Mammary epithelial cell (primary cell): ENCODE measurements at regions not wholly inside any gene's neighbourhood (a gene's known extent, or its start where the extent isn't known, plus 50 kb on each side); places are given as distances from the start of the nearest gene placed in this dataset.

Source experiments
- CTCF ChIP-seq, 2 donors: IDR thresholded peaks in 1 of 2; conservative IDR thresholded peaks in 1 of 2; 2 replicates each; pipeline ENCODE4 v1.5.1; 2011 to 2012; ENCODE audit warnings: inconsistent platforms in 2 of 2, low read length in 2 of 2, mild to moderate bottlenecking in 2 of 2, control low read depth in 1 of 2, low read depth in 1 of 2; ENCODE audit not compliant: insufficient read depth in 1 of 2; ENCODE audit errors: extremely low read depth in 1 of 2
- EZH2 ChIP-seq: IDR thresholded peaks from 2 replicates; pipeline ENCODE4 v1.6.1; 2012; ENCODE audit warnings: low read length, inconsistent platforms, borderline replicate concordance

GRCh38 chr2:228774548-228774947 lies 496.5 kb downstream of the PID1 start:
- no peak for TF ChIP-seq CTCF (conservative IDR thresholded peaks at IDR 0.05 in 1 of 2, IDR thresholded peaks at IDR 0.05 in 1 of 2; ENCODE audit: extremely low read depth in 1 of 2, insufficient read depth in 1 of 2, low read depth in 1 of 2, low read length in 2 of 2)
- no peak for TF ChIP-seq EZH2
